CD4-positive, alpha-beta T cell (primary cell): ENCODE measurements at regions not wholly inside any gene's neighbourhood (a gene's known extent, or its start where the extent isn't known, plus 50 kb on each side); places are given as distances from the start of the nearest gene placed in this dataset.

Experiments
- ATAC-seq: fragments of 200-7000 bp; cut with Tn5 transposase; one replicate; pipeline ENCODE4 v1.10.0; 2022; ENCODE audit warnings: mild to moderate bottlenecking; ENCODE audit not compliant: poor library complexity
- CTCF ChIA-PET: fragments of 350-600 bp; sonication (Branson Sonifier 250); formaldehyde crosslinking; loops from one replicate; lab custom pipeline; 2021; ENCODE audit warnings: antibody characterized with exemption, inconsistent platforms; lab: Charles Lee
- POLR2A ChIA-PET: fragments of 350-600 bp; sonication (Branson Sonifier 250); formaldehyde crosslinking; loops from one replicate; lab custom pipeline; 2021; ENCODE audit warnings: antibody characterized with exemption, inconsistent platforms; lab: Charles Lee
- DNase-seq, 14 experiments: peaks; one replicate each; pipeline ENCODE4 v3.0.0-alpha.2; 2013 to 2020; ENCODE audit warnings: mixed read lengths in 2 of 14
- H3K27ac ChIP-seq, 2 donors: one replicate each; pipeline versions ENCODE4 v1.5.1 to v1.7.0; 2013; ENCODE audit warnings: low read length in 2 of 2, low read depth in 1 of 2, mild to moderate bottlenecking in 1 of 2
- H3K27me3 ChIP-seq, 2 experiments: 1 replicate in 1 of 2; 2 replicates in 1 of 2; pipeline versions ENCODE4 v1.6.1 to v1.7.0; 2013; ENCODE audit warnings: low read length in 2 of 2, control low read depth in 1 of 2, mild to moderate bottlenecking in 1 of 2, moderate library complexity in 1 of 2; ENCODE audit not compliant: insufficient read depth in 2 of 2, control insufficient read depth in 1 of 2
- H3K36me3 ChIP-seq: one replicate; pipeline ENCODE4 v1.6.1; 2013; ENCODE audit warnings: low read length, control low read depth; ENCODE audit not compliant: insufficient read depth
- H3K4me1 ChIP-seq: one replicate; pipeline ENCODE4 v1.6.1; 2013; ENCODE audit warnings: low read length, control low read depth; ENCODE audit not compliant: insufficient read depth
- H3K4me3 ChIP-seq: one replicate; pipeline ENCODE4 v1.5.1; 2013; ENCODE audit warnings: mild to moderate bottlenecking, low read length, moderate library complexity
- H3K9me3 ChIP-seq, 2 experiments: 1 replicate in 1 of 2; 2 replicates in 1 of 2; pipeline versions ENCODE4 v1.6.1 to v1.7.0; 2013; ENCODE audit warnings: low read length in 2 of 2, mild to moderate bottlenecking in 2 of 2, control low read depth in 1 of 2, moderate library complexity in 1 of 2; ENCODE audit not compliant: control insufficient read depth in 1 of 2, insufficient read depth in 1 of 2
- H3K27ac Mint-ChIP-seq: one replicate; pipeline ENCODE4 v1.8.0; 2020; ENCODE audit warnings: mixed read lengths
- H3K27me3 Mint-ChIP-seq: one replicate; pipeline ENCODE4 v1.8.0; 2021; ENCODE audit warnings: mixed read lengths
- H3K36me3 Mint-ChIP-seq: one replicate; pipeline ENCODE4 v1.8.0; 2021; ENCODE audit warnings: low read depth, mixed read lengths
- H3K4me1 Mint-ChIP-seq: one replicate; pipeline ENCODE4 v1.8.0; 2021; ENCODE audit warnings: low read depth, mixed read lengths
- H3K4me3 Mint-ChIP-seq: one replicate; pipeline ENCODE4 v1.8.0; 2020; ENCODE audit warnings: mild to moderate bottlenecking, mixed read lengths
- H3K9me3 Mint-ChIP-seq: one replicate; pipeline ENCODE4 v1.8.0; 2020; ENCODE audit warnings: mixed read lengths
- CTCF ChIP-seq: fragments of 200-600 bp; IDR thresholded peaks from one replicate; pipeline ENCODE4 v1.8.0; 2022; ENCODE audit warnings: antibody characterized with exemption, mild to moderate bottlenecking
- intact Hi-C, 2 experiments: fragments of 100-400 bp; cut with DNase I in 1 of 2; cut with micrococcal nuclease in 1 of 2; formaldehyde crosslinking; loops; one replicate each; pipeline versions ENCODE4 v1.15.1 to v1.9.0; 2023 to 2025; cut with DNase I, micrococcal nuclease

- Histone ChIP-seq H3K4me3 (no peak overlapping the region), H3K36me3 (no peaks in the 10 kb centered on the region), H3K27ac (no peak overlapping the region), H3K4me1 (no peaks in the 10 kb centered on the region), H3K27me3 (no peaks in the 10 kb centered on the region), H3K9me3 (no peaks in the 10 kb centered on the region)
- Mint-ChIP-seq H3K27ac (no peak overlapping the region), H3K27me3 (no peaks in the 10 kb centered on the region), H3K9me3 (no peaks in the 10 kb centered on the region), H3K36me3 (no peaks in the 10 kb centered on the region), H3K4me3 (no peak overlapping the region), H3K4me1 (no peaks in the 10 kb centered on the region)
- POLR2A ChIA-PET = no interaction called here
- CTCF ChIA-PET = no interaction called here
- DNase-seq (no peak), ATAC-seq (no peak)
- intact Hi-C loops = no loop called here
- TF ChIP-seq CTCF = no peak
These were observed 568.3 kb upstream of the MEF2C start for GRCh38 chr5:89451263-89451662.

- Histone ChIP-seq H3K4me3 (no peak overlapping the region), H3K27me3 (no peaks in the 10 kb centered on the region), H3K4me1 (no peaks in the 10 kb centered on the region), H3K36me3 (no peaks in the 10 kb centered on the region), H3K27ac (no peak overlapping the region), H3K9me3 (peaks cover 0 to 1% of the 10 kb centered on the region in 2 experiments)
- H3K27me3 Mint-ChIP-seq = no peaks in the 10 kb centered on the region
- ATAC-seq (no peak), DNase-seq (no peak)
- H3K36me3 Mint-ChIP-seq = no peaks in the 10 kb centered on the region
- H3K9me3 Mint-ChIP-seq = no peaks in the 10 kb centered on the region
- H3K27ac Mint-ChIP-seq = no peak overlapping the region
- H3K4me3 Mint-ChIP-seq = no peak overlapping the region
- intact Hi-C loops = no loop called here
- H3K4me1 Mint-ChIP-seq = no peaks in the 10 kb centered on the region
- CTCF ChIA-PET = no interaction called here
- POLR2A ChIA-PET = no interaction called here
- TF ChIP-seq CTCF = no peak
These were observed 567.2 kb upstream of the MEF2C start for GRCh38 chr5:89450149-89450538.

GRCh38 chr5:89449392-89450148, 566.6 kb upstream of the MEF2C start:
- no peaks in the 10 kb centered on the region for H3K27me3 Mint-ChIP-seq
- H3K27ac ChIP-seq = no peak overlapping the region
- no peak overlapping the region for H3K27ac Mint-ChIP-seq
- POLR2A ChIA-PET = no interaction called here
- no peaks in the 10 kb centered on the region for H3K27me3 ChIP-seq
- peaks cover 0 to 3% of the 10 kb centered on the region in 2 experiments for H3K9me3 ChIP-seq
- intact Hi-C loops = no loop called here
- H3K4me1 ChIP-seq = no peaks in the 10 kb centered on the region
- no peak for ATAC-seq
- no peaks in the 10 kb centered on the region for H3K9me3 Mint-ChIP-seq
- no peaks in the 10 kb centered on the region for H3K36me3 Mint-ChIP-seq
- H3K4me3 ChIP-seq = no peak overlapping the region
- H3K4me3 Mint-ChIP-seq = no peak overlapping the region
- CTCF ChIA-PET = no interaction called here
- H3K36me3 ChIP-seq = no peaks in the 10 kb centered on the region
- H3K4me1 Mint-ChIP-seq = no peaks in the 10 kb centered on the region
- TF ChIP-seq CTCF = no peak
- no peak for DNase-seq
